H1 (cell line): ENCODE measurements at regions not wholly inside any gene's neighbourhood (a gene's known extent, or its start where the extent isn't known, plus 50 kb on each side); places are given as distances from the start of the nearest gene placed in this dataset.

Experiments
- CTCF ChIA-PET: fragments of 300-600 bp; sonication (Branson Sonifier 250); formaldehyde crosslinking; loops from one replicate; lab custom pipeline; 2021; ENCODE audit not compliant: partially characterized antibody; lab: Charles Lee
- POLR2A ChIA-PET: fragments of 300-600 bp; sonication (Branson Sonifier 250); formaldehyde crosslinking; loops from one replicate; lab custom pipeline; 2021; ENCODE audit warnings: inconsistent platforms; ENCODE audit not compliant: partially characterized antibody; lab: Charles Lee
- DNase-seq, 2 experiments: peaks; one replicate each; pipeline versions ENCODE4 v3.0.0 to v3.0.0-alpha.2; 2010 to 2022; ENCODE audit warnings: low spot score in 2 of 2, low read depth in 1 of 2, mixed read lengths in 1 of 2
- FAIRE-seq: peaks from 2 replicates; lab custom pipeline; 2011; peaks lifted over from hg19 to GRCh38; lab: Jason Lieb, UNC
- H2AFZ ChIP-seq: 2 replicates; pipeline ENCODE4 v1.8.1; 2012; ENCODE audit warnings: low read length, inconsistent platforms
- H2AK5ac ChIP-seq: 2 replicates; pipeline ENCODE4 v1.6.1; 2013; ENCODE audit warnings: low read depth, low read length
- H2BK120ac ChIP-seq: replicated peaks from 2 replicates; pipeline ENCODE3; 2013; ENCODE audit warnings: low read depth, low read length, inconsistent platforms
- H2BK12ac ChIP-seq: 2 replicates; pipeline ENCODE4 v1.6.1; 2013; ENCODE audit warnings: low read depth, low read length
- H2BK15ac ChIP-seq: 2 replicates; pipeline ENCODE4 v1.6.1; 2013; ENCODE audit warnings: low read length
- H2BK20ac ChIP-seq: 2 replicates; pipeline ENCODE4 v1.6.1; 2013; ENCODE audit warnings: low read length
- H2BK5ac ChIP-seq: 2 replicates; pipeline ENCODE4 v1.6.1; 2013; ENCODE audit warnings: low read depth, low read length
- H3K14ac ChIP-seq: 2 replicates; pipeline ENCODE4 v1.6.1; 2013; ENCODE audit warnings: inconsistent platforms; ENCODE audit not compliant: insufficient read length
- H3K18ac ChIP-seq: 2 replicates; pipeline ENCODE4 v1.6.1; 2013; ENCODE audit warnings: low read length; ENCODE audit errors: extremely low read depth
- H3K23ac ChIP-seq: 2 replicates; pipeline ENCODE4 v1.6.1; 2013; ENCODE audit warnings: inconsistent platforms; ENCODE audit not compliant: insufficient read length
- H3K23me2 ChIP-seq: 2 replicates; pipeline ENCODE4 v1.6.1; 2013; ENCODE audit warnings: low read depth, low read length
- H3K27ac ChIP-seq: 2 replicates; pipeline ENCODE4 v1.6.1; 2011; ENCODE audit warnings: low read depth, low read length, inconsistent platforms
- H3K27me3 ChIP-seq, 4 experiments: replicated peaks in 1 of 4; 1 replicate in 1 of 4; 2 replicates in 3 of 4; pipeline versions ENCODE4 v1.6.1 to v1.8.1; 2011 to 2013; ENCODE audit warnings: low read length in 3 of 4, mild to moderate bottlenecking in 3 of 4, inconsistent platforms in 2 of 4, mixed read lengths in 2 of 4, moderate library complexity in 1 of 4; ENCODE audit not compliant: control insufficient read depth in 3 of 4, insufficient read depth in 3 of 4; ENCODE audit errors: extremely low read depth in 1 of 4
- H3K36me3 ChIP-seq, 4 experiments: 2 replicates each; pipeline versions ENCODE4 v1.6.1 to v1.8.1; 2011 to 2013; ENCODE audit warnings: mild to moderate bottlenecking in 4 of 4, low read length in 3 of 4, moderate library complexity in 2 of 4, control low read depth in 1 of 4, inconsistent platforms in 1 of 4; ENCODE audit not compliant: insufficient read depth in 4 of 4, control insufficient read depth in 2 of 4
- H3K4ac ChIP-seq: replicated peaks from 2 replicates; pipeline ENCODE3; 2013; ENCODE audit warnings: low read length, low read depth, mixed read lengths, inconsistent platforms; ENCODE audit not compliant: insufficient read length
- H3K4me1 ChIP-seq, 4 experiments: replicated peaks in 1 of 4; 1 replicate in 1 of 4; 2 replicates in 3 of 4; pipeline versions ENCODE4 v1.6.1 to v1.8.1; 2011 to 2013; ENCODE audit warnings: low read length in 3 of 4, inconsistent platforms in 2 of 4, mixed read lengths in 1 of 4; ENCODE audit not compliant: insufficient read depth in 4 of 4, control insufficient read depth in 3 of 4
- H3K4me2 ChIP-seq, 2 experiments: 2 replicates each; pipeline versions ENCODE4 v1.6.1 to v1.8.1; 2011 to 2013; ENCODE audit warnings: low read depth in 2 of 2, low read length in 2 of 2, control low read depth in 1 of 2, inconsistent platforms in 1 of 2, mild to moderate bottlenecking in 1 of 2; ENCODE audit not compliant: insufficient read depth in 1 of 2
- H3K4me3 ChIP-seq, 4 experiments: fragments of 200-600, 300-600 bp in 1 of 4; sonication (generic), shearing (Covaris generic), sonication (Bioruptor Twin) in 1 of 4; 2 replicates each; pipeline versions ENCODE4 v1.5.1 to v1.8.1; 2011 to 2016; ENCODE audit warnings: low read length in 4 of 4, low read depth in 3 of 4, control low read depth in 2 of 4, inconsistent platforms in 2 of 4, mild to moderate bottlenecking in 2 of 4, mixed read lengths in 1 of 4, moderate library complexity in 1 of 4; ENCODE audit not compliant: insufficient read depth in 2 of 4; ENCODE audit errors: extremely low read depth in 1 of 4
- H3K56ac ChIP-seq: replicated peaks from 2 replicates; pipeline ENCODE3; 2013; ENCODE audit warnings: low read depth, mild to moderate bottlenecking, mixed read lengths, low read length, inconsistent platforms; ENCODE audit not compliant: insufficient read length
- H3K79me1 ChIP-seq: 2 replicates; pipeline ENCODE4 v1.6.1; 2013; ENCODE audit warnings: low read depth, low read length, control low read depth
- H3K79me2 ChIP-seq, 2 experiments: 2 replicates each; pipeline versions ENCODE4 v1.6.1 to v1.8.1; 2012 to 2013; ENCODE audit warnings: low read length in 2 of 2, mild to moderate bottlenecking in 2 of 2, inconsistent platforms in 1 of 2; ENCODE audit not compliant: insufficient read depth in 2 of 2, control insufficient read depth in 1 of 2
- H3K9ac ChIP-seq, 4 experiments: replicated peaks in 1 of 4; 1 replicate in 1 of 4; 2 replicates in 3 of 4; pipeline versions ENCODE4 v1.6.1 to v1.8.1; 2011 to 2013; ENCODE audit warnings: low read depth in 3 of 4, low read length in 3 of 4, control low read depth in 2 of 4, mild to moderate bottlenecking in 2 of 4, moderate library complexity in 2 of 4, inconsistent platforms in 1 of 4; ENCODE audit errors: extremely low read depth in 1 of 4
- H3K9me3 ChIP-seq, 2 experiments: 2 replicates each; pipeline versions ENCODE4 v1.6.1 to v1.8.1; 2012 to 2013; ENCODE audit warnings: mild to moderate bottlenecking in 2 of 2, moderate library complexity in 2 of 2, control low read depth in 1 of 2, inconsistent platforms in 1 of 2, low read depth in 1 of 2, low read length in 1 of 2, mixed read lengths in 1 of 2; ENCODE audit not compliant: insufficient read depth in 2 of 2
- H4K20me1 ChIP-seq, 2 experiments: replicated peaks in 1 of 2; 2 replicates each; pipeline versions ENCODE3 to v1.8.1; 2011 to 2013; ENCODE audit warnings: inconsistent platforms in 2 of 2, low read length in 2 of 2, mild to moderate bottlenecking in 1 of 2; ENCODE audit not compliant: insufficient read depth in 2 of 2, control insufficient read depth in 1 of 2
- H4K5ac ChIP-seq: 2 replicates; pipeline ENCODE4 v1.6.1; 2013; ENCODE audit warnings: low read length, low read depth, mixed read lengths, inconsistent platforms; ENCODE audit not compliant: insufficient read length
- H4K8ac ChIP-seq: 2 replicates; pipeline ENCODE4 v1.8.0; 2013; ENCODE audit warnings: mild to moderate bottlenecking, moderate library complexity, low read length, inconsistent platforms; ENCODE audit not compliant: insufficient read depth; ENCODE audit errors: extremely low read depth
- H4K91ac ChIP-seq: replicated peaks from 2 replicates; pipeline ENCODE3; 2013; ENCODE audit warnings: low read length, mixed read lengths, inconsistent platforms; ENCODE audit not compliant: insufficient read length
- BCL11A ChIP-seq, 2 experiments: IDR thresholded peaks; one replicate each; pipeline ENCODE4 v1.6.1; 2011; ENCODE audit warnings: low read depth in 2 of 2, low read length in 2 of 2, mild to moderate bottlenecking in 2 of 2
- CREB1 ChIP-seq: IDR thresholded peaks from 2 replicates; pipeline ENCODE4 v1.6.1; 2012; ENCODE audit warnings: inconsistent platforms
- EGR1 ChIP-seq: IDR thresholded peaks from 2 replicates; pipeline ENCODE4 v1.6.1; 2011; ENCODE audit warnings: low read depth, low read length, borderline replicate concordance
- EZH2 ChIP-seq: fragments of 200-600 bp; sonication (generic); IDR thresholded peaks from 2 replicates; pipeline ENCODE4 v1.7.1; 2012; ENCODE audit warnings: low read depth, mild to moderate bottlenecking, moderate library complexity, low read length, inconsistent platforms; ENCODE audit not compliant: severe bottlenecking
- GABPA ChIP-seq: IDR thresholded peaks from 2 replicates; pipeline ENCODE4 v1.6.1; 2011; ENCODE audit warnings: mild to moderate bottlenecking, low read length, moderate library complexity, borderline replicate concordance; ENCODE audit not compliant: insufficient read depth
- JUND ChIP-seq: IDR thresholded peaks from 2 replicates; pipeline ENCODE4 v1.6.1; 2011; ENCODE audit warnings: mild to moderate bottlenecking, improper control_type of control experiment, low read length
- KDM4A ChIP-seq: IDR thresholded peaks from one replicate; pipeline ENCODE4 v1.7.1; 2012; ENCODE audit warnings: low read depth, mild to moderate bottlenecking, moderate library complexity, low read length, inconsistent platforms; ENCODE audit not compliant: severe bottlenecking
- KDM5A ChIP-seq: fragments of 200-600 bp; IDR thresholded peaks from 2 replicates; pipeline ENCODE4 v1.7.1; 2012; ENCODE audit warnings: mild to moderate bottlenecking, low read length, inconsistent platforms, mixed read lengths
- RFX5 ChIP-seq: IDR thresholded peaks from 2 replicates; pipeline ENCODE4 v1.6.1; 2011; ENCODE audit warnings: low read depth, low read length, improper control_type of control experiment, borderline replicate concordance
- SIN3A ChIP-seq, 2 experiments: IDR thresholded peaks in 1 of 2; conservative IDR thresholded peaks in 1 of 2; 2 replicates each; pipeline ENCODE4 v1.6.1; 2011 to 2012; ENCODE audit warnings: low read length in 2 of 2, improper control_type of control experiment in 1 of 2, low read depth in 1 of 2, mild to moderate bottlenecking in 1 of 2
- SP4 ChIP-seq: IDR thresholded peaks from 2 replicates; pipeline ENCODE4 v1.6.1; 2012; ENCODE audit warnings: low read length, inconsistent platforms
- WGBS, 2 experiments: shearing (Covaris generic) in 1 of 2; methylation state at CpG; one replicate each; pipeline versions ENCODE4 v1.1.6 to v1.1.7; 2013 to 2015; ENCODE audit warnings: low lambda C conversion rate in 2 of 2, mixed read lengths in 2 of 2, inconsistent platforms in 1 of 2, low coverage in 1 of 2, missing lambda C conversion rate in 1 of 2; ENCODE audit not compliant: insufficient replicate concordance in 2 of 2, insufficient coverage in 1 of 2, insufficient read length in 1 of 2; ENCODE audit errors: extremely low coverage in 1 of 2, missing lambda C conversion rate in 1 of 2; 5-methylcytosine and 5-hydroxymethylcytosine counted together
- TF ChIP-seq, protein P1 (sequence below): IDR thresholded peaks from 2 replicates; pipeline ENCODE4 v1.6.1; 2011; ENCODE audit warnings: low read depth, mild to moderate bottlenecking, low read length; ENCODE audit not compliant: insufficient read depth

DNA sequence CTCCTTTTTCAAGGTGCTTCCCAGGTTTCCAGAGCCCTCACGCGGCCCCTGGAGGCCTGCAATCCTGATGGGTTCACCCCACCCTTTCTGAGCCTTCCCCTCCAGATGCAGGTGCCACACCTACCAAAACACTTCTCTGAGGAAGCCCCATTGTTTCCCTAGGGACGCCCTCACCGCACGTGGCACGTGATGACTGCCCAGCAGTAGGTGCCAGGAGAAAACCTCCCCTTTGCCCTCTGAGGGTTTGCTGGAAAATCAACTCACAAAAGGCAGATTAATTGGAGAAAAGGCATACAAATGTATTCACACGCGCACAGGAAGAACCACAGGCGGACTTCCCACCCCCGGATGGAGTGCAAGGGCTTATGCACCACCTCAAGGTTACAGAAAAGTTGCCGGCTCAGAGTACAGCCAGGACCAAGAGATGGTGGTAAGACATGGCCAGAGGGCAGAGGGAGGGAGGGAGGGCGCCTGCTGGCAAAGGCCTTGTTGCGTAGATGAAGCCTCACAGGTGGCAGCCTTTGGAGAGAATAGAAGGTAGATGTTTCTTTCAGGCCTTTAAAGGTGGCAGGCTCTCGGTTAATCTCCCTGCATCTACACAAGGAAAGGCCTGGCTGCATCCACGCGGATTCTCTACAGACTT, 269.4 kb upstream of the RAB6C start:
- H3K79me1 ChIP-seq = no peaks in the 10 kb centered on the region
- no peak overlapping the region for H3K14ac ChIP-seq
- H2BK20ac ChIP-seq = no peak overlapping the region; the same call in 1 of the 2 replicates
- H3K18ac ChIP-seq = no peak overlapping the region; the same call in 1 of the 2 replicates
- H2AFZ ChIP-seq = 0 out of 2 replicates have a peak overlapping the region, but pooled peaks have one; percentile 78
- peaks cover 2 to 16% (median 7%) of the 10 kb centered on the region in 4 experiments; a peak in 5 of 7 replicates for H3K4me1 ChIP-seq
- H4K8ac ChIP-seq = no peak overlapping the region; the same call in 1 of the 2 replicates
- POLR2A ChIA-PET = no interaction called here
- no peak overlapping the region for H3K56ac ChIP-seq
- peak overlapping the region in 1 of 2 experiments; percentile 28; a peak in 1 of 4 replicates for H3K4me2 ChIP-seq
- FAIRE-seq (no peak), DNase-seq (peak in 1 of 2 experiments; percentile 40)
- no peak overlapping the region for H3K27ac ChIP-seq
- no peaks in the 10 kb centered on the region; a peak in 1 of 7 replicates for H3K27me3 ChIP-seq
- H4K5ac ChIP-seq = no peak overlapping the region
- no peaks in the 10 kb centered on the region for H3K36me3 ChIP-seq
- no peak overlapping the region for H2AK5ac ChIP-seq
- no peak overlapping the region for H2BK120ac ChIP-seq
- no peak overlapping the region for H3K4me3 ChIP-seq
- H3K4ac ChIP-seq = no peak overlapping the region
- H2BK15ac ChIP-seq = peak overlapping the region; percentile 61; the same call in 1 of the 2 replicates
- CTCF ChIA-PET = interaction anchor here (0.8 to 3.6 kb wide), 4 partner anchors 11 to 61 kb away, joined by 3 to 11 read pairs (median 9); no protein-coding TSS in a partner anchor
- H3K9me3 ChIP-seq = no peaks in the 10 kb centered on the region
- WGBS, 2 experiments = 78% methylated on average over 14 of the region's 16 CpGs; no CpG with 5 or more reads in 1 of the 2 experiments
- no peak overlapping the region for H3K9ac ChIP-seq
- no peak overlapping the region for H2BK12ac ChIP-seq
- H3K79me2 ChIP-seq = no peaks in the 10 kb centered on the region
- no peaks in the 10 kb centered on the region for H4K20me1 ChIP-seq
- H3K23ac ChIP-seq = no peak overlapping the region
- peak overlapping the region; percentile 59 for H4K91ac ChIP-seq
- H2BK5ac ChIP-seq = no peak overlapping the region
- no peaks in the 10 kb centered on the region for H3K23me2 ChIP-seq
- TF ChIP-seq KDM5A (no peak), EZH2 (no peak), SIN3A (conservative IDR thresholded peaks at IDR 0.05 in 1 of 2, IDR thresholded peaks at IDR 0.05 in 1 of 2; ENCODE audit: low read depth in 1 of 2, low read length in 2 of 2) (no peak), KDM4A (no peak), BCL11A (IDR thresholded peaks at IDR 0.05; ENCODE audit: low read depth in 2 of 2, low read length in 2 of 2) (no peak), RFX5 (no peak), CREB1 (no peak), JUND (no peak), SP4 (no peak), GABPA (no peak), EGR1 (no peak)
- TF ChIP-seq, protein P1, sequence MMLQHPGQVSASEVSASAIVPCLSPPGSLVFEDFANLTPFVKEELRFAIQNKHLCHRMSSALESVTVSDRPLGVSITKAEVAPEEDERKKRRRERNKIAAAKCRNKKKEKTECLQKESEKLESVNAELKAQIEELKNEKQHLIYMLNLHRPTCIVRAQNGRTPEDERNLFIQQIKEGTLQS = no peak
